ENCODE measurements at regions not wholly inside any gene's neighbourhood (a gene's known extent, or its start where the extent isn't known, plus 50 kb on each side); places are given as distances from the start of the nearest gene placed in this dataset.

DNA sequence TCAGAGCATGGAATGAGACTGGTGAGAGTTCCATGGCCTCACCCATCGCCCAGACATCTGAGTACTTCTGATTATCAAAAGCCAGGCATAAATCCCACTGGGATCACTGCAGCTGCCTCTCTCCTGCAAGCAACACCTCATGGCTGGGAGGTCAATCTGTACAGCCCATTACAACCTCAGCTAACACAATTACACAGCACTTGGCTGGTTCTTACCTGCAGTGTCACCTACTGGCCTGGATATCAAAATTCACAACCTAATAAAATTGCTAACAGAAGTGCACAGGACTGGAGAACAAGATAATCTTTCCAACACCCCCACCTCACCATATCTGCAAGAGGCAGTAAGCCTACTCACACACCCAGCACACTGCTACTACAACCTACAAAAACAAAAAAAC, 341.7 kb upstream of the NDST3 start:
- 92% methylated on average over 1 of the region's 1 CpG; no CpG with 5 or more reads in 1 of the 2 experiments for whole genome bisulfite sequencing, 2 experiments (ENCODE audit: insufficient coverage in 1 of 2, insufficient read length in 1 of 2)
- no peaks in the 10 kb centered on the region for H3K4me1 ChIP-seq (ENCODE audit: control insufficient read depth, insufficient read depth, low read length)
- no peak overlapping the region for H3K4me3 Mint-ChIP-seq
- no peak for DNase-seq
- H3K4me1 Mint-ChIP-seq, result peaks cover 5% of the 10 kb centered on the region
- H3K27ac ChIP-seq (ENCODE audit: low read depth, low read length), result no peak overlapping the region
- H3K27ac Mint-ChIP-seq, result peak overlapping the region; percentile 60
- no peaks in the 10 kb centered on the region for H3K9me3 Mint-ChIP-seq
- no peaks in the 10 kb centered on the region for H3K27me3 ChIP-seq (ENCODE audit: control insufficient read depth, insufficient read depth, low read length, poor library complexity, severe bottlenecking)
- no peak overlapping the region for H3K9ac ChIP-seq (ENCODE audit: extremely low read depth, low read length, poor library complexity, severe bottlenecking)
- TF ChIP-seq, protein P1, sequence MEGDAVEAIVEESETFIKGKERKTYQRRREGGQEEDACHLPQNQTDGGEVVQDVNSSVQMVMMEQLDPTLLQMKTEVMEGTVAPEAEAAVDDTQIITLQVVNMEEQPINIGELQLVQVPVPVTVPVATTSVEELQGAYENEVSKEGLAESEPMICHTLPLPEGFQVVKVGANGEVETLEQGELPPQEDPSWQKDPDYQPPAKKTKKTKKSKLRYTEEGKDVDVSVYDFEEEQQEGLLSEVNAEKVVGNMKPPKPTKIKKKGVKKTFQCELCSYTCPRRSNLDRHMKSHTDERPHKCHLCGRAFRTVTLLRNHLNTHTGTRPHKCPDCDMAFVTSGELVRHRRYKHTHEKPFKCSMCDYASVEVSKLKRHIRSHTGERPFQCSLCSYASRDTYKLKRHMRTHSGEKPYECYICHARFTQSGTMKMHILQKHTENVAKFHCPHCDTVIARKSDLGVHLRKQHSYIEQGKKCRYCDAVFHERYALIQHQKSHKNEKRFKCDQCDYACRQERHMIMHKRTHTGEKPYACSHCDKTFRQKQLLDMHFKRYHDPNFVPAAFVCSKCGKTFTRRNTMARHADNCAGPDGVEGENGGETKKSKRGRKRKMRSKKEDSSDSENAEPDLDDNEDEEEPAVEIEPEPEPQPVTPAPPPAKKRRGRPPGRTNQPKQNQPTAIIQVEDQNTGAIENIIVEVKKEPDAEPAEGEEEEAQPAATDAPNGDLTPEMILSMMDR (conservative IDR thresholded peaks at IDR 0.05), result peak; percentile 27
- no peaks in the 10 kb centered on the region for H3K36me3 Mint-ChIP-seq (ENCODE audit: low read depth)
- no peaks in the 10 kb centered on the region for H3K36me3 ChIP-seq (ENCODE audit: control insufficient read depth, insufficient read depth, low read length)
- no peaks in the 10 kb centered on the region for H3K9me3 ChIP-seq (ENCODE audit: control insufficient read depth, low read length)
- H3K27me3 Mint-ChIP-seq (ENCODE audit: insufficient read depth), result no peaks in the 10 kb centered on the region
- no peak overlapping the region for H3K4me3 ChIP-seq (ENCODE audit: low read length)

DNA sequence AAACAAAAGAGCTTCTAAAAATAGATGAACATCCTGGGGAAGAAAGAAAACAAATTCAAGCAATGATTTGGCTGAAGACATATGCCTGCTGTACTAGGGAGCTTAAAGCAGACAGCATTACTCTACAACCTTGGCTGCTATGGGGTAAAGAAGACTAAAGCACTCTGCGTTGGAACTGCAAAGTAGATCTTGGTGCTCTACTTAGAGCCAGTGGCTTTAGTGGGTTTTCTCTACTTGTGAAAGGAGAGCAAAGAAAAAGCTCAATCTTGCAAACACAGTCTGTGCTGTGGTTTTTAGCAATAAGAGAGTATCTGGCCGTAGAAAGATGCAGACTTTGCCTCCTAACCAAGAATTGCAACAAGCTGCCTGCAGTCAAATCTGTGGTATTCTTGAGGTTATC, 334.7 kb upstream of the NDST3 start:
- no peaks in the 10 kb centered on the region for H3K9me3 Mint-ChIP-seq
- no peaks in the 10 kb centered on the region for H3K27me3 Mint-ChIP-seq (ENCODE audit: insufficient read depth)

DNA sequence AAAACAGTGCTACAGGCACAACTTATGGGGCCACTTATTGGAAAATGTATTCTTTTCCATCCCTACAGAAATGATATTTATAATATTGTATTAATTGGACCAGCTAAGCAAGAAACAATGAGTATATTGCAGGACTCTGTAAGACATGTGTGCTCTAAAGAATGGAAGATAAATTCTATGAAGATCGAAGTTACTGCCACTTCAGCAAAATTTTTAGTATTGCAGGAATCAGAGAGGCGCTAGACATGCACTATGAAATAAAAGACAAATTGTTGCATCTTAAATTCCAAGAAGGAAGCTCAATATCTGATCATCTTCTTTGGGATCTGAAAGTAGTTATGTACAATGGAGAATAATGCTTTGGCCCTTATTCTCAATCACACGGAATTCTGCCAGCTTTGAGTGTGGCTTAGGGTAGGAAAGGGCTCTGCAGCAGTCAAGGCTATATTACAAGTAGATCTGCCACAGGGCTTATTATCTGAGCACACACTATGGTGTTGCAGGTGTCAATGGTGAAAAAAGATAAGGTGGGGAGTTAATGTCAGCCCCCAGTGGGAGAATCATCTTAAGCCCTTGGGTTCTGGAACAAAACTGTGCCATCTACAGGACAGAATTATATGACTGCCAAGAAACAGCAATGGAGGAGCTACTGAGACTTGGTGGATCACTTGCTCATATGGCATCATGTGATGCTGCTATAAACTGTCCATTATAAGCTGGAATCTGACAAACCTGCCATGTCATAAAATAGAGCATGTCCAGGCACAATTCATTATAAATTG, 334.0 kb upstream of the NDST3 start:
- no peaks in the 10 kb centered on the region for H3K4me1 ChIP-seq (ENCODE audit: control insufficient read depth, insufficient read depth, low read length)
- Mint-ChIP-seq H3K27ac (no peak overlapping the region), H3K9me3 (no peaks in the 10 kb centered on the region), H3K36me3 (ENCODE audit: low read depth) (no peaks in the 10 kb centered on the region), H3K4me1 (peaks cover 10% of the 10 kb centered on the region), H3K4me3 (no peak overlapping the region), H3K27me3 (ENCODE audit: insufficient read depth) (no peaks in the 10 kb centered on the region)
- H3K36me3 ChIP-seq (ENCODE audit: control insufficient read depth, insufficient read depth, low read length), result no peaks in the 10 kb centered on the region
- H3K9me3 ChIP-seq (ENCODE audit: control insufficient read depth, low read length), result no peaks in the 10 kb centered on the region
- no peak overlapping the region for H3K27ac ChIP-seq (ENCODE audit: low read depth, low read length)
- TF ChIP-seq, protein P1 (conservative IDR thresholded peaks at IDR 0.05), result peak; percentile 79
- no peak overlapping the region for H3K4me3 ChIP-seq (ENCODE audit: low read length)
- WGBS, 2 experiments (ENCODE audit: insufficient coverage in 1 of 2, insufficient read length in 1 of 2), result 89 to 100% methylated on average over 3 of the region's 3 CpGs
- H3K27me3 ChIP-seq (ENCODE audit: control insufficient read depth, insufficient read depth, low read length, poor library complexity, severe bottlenecking), result no peaks in the 10 kb centered on the region
- H3K9ac ChIP-seq (ENCODE audit: extremely low read depth, low read length, poor library complexity, severe bottlenecking), result no peak overlapping the region
- peak; percentile 67 for DNase-seq

More for the DNA sequence above, 334.7 kb upstream of the NDST3 start:
- no peaks in the 10 kb centered on the region for H3K36me3 Mint-ChIP-seq (ENCODE audit: low read depth)
- no peak overlapping the region for H3K9ac ChIP-seq (ENCODE audit: extremely low read depth, low read length, poor library complexity, severe bottlenecking)
- TF ChIP-seq, protein P1 (conservative IDR thresholded peaks at IDR 0.05), result no peak
- H3K4me1 Mint-ChIP-seq, result peaks cover 10% of the 10 kb centered on the region
- no peak overlapping the region for H3K27ac ChIP-seq (ENCODE audit: low read depth, low read length)
- H3K27me3 ChIP-seq (ENCODE audit: control insufficient read depth, insufficient read depth, low read length, poor library complexity, severe bottlenecking), result no peaks in the 10 kb centered on the region
- H3K4me1 ChIP-seq (ENCODE audit: control insufficient read depth, insufficient read depth, low read length), result no peaks in the 10 kb centered on the region
- no peaks in the 10 kb centered on the region for H3K36me3 ChIP-seq (ENCODE audit: control insufficient read depth, insufficient read depth, low read length)
- H3K9me3 ChIP-seq (ENCODE audit: control insufficient read depth, low read length), result no peaks in the 10 kb centered on the region
- no peak for DNase-seq
- H3K4me3 ChIP-seq (ENCODE audit: low read length), result no peak overlapping the region
- H3K4me3 Mint-ChIP-seq, result no peak overlapping the region
- 87 to 100% methylated on average over 2 of the region's 2 CpGs for WGBS, 2 experiments (ENCODE audit: insufficient coverage in 1 of 2, insufficient read length in 1 of 2)
- no peak overlapping the region for H3K27ac Mint-ChIP-seq
